Stimulated activated CD8-positive, alpha-beta memory T cell treated with anti-CD3 and anti-CD28 coated beads, Interleukin-4, amount 100 ng/mL, for 48 hours (primary cell): ENCODE measurements at regions not wholly inside any gene's neighbourhood (a gene's known extent, or its start where the extent isn't known, plus 50 kb on each side); places are given as distances from the start of the nearest gene placed in this dataset.
"Not testable (repeated sequence)": the region's sequence is repeated elsewhere in the genome, so short reads cannot be mapped to it uniquely, and the experiment has no call there.

Experiments used
- DNase-seq: peaks from one replicate; pipeline ENCODE4 v3.0.0-alpha.2; 2020

GRCh38 chr17:6373599-6373998 lies 61.3 kb downstream of the AIPL1 start:
- DNase-seq, result not testable (repeated sequence)

- DNase-seq, result no peak
These were observed 68.7 kb downstream of the AIPL1 start for GRCh38 chr17:6366221-6366666.

GRCh38 chr17:6365200-6365943 lies 69.5 kb downstream of the AIPL1 start:
- DNase-seq, result no peak

GRCh38 chr17:6361733-6362132 lies 73.2 kb downstream of the AIPL1 start:
- no peak for DNase-seq

- no peak for DNase-seq
These were observed 76.8 kb downstream of the AIPL1 start for GRCh38 chr17:6358131-6358530.

GRCh38 chr17:6356562-6356961 lies 78.4 kb downstream of the AIPL1 start:
- no peak for DNase-seq

GRCh38 chr17:6355196-6355595 lies 79.7 kb downstream of the AIPL1 start:
- no peak for DNase-seq

DNA sequence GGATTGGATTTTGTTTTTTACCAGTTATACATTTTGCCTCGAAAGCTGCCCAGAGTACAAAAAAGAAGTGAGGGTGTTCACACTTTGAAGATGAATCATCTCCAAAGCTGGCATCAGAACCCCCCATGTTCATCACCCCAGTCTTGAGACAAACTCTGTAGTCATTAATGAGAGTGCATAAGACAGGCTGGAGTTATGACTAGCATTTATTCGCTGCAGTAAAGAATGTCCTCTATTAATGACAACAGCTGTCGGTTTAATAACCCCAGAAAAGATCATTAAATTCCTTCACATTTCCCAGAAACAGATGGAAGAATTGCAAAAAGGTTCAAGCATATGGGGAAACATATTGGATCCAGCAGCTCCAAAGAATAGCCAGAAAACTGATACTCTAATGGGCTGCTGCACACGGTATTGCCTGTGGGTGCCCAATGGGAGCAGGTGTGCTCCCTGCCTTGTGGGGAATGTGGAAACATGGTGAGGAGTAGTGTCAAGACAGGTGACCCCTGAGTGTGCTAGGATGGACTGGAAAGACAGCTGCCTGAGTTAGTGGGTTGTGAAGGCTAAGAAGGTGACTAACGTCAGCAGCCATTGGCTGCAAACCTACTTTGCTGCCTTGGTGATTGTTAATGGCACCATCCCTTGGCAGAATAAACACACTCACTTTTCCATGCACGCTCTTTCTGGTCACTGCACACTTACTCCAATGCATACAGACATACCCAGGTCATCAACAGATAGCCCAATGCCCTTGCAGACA lies 81.9 kb downstream of the AIPL1 start:
- no peak for DNase-seq

GRCh38 chr17:6352016-6352415 lies 82.9 kb downstream of the AIPL1 start:
- DNase-seq, result no peak

GRCh38 chr17:6350806-6351205 lies 84.1 kb downstream of the AIPL1 start:
- DNase-seq, result no peak

GRCh38 chr17:6348891-6349290 lies 86.0 kb downstream of the AIPL1 start:
- no peak for DNase-seq

DNA sequence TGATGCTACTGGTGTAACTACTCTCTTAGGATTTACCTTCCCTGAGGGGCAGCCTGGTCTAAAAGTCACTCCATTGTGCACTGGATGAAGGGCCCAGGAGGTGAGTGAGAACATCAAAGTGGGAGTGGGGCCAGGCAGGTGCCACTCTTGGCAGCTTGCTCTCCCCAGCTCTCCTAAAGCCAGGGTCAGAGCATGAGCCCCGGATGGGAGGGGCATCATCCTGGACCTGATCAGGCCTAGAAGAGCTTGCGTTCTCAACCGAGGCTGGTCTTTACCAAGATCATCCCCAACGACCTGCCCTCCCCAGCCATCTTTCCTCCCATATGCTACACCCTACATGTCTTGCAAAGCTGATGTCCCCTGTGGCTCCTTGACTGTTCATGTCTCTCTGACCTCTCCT lies 87.1 kb downstream of the AIPL1 start:
- DNase-seq, result no peak

GRCh38 chr17:6346986-6347385 lies 87.9 kb downstream of the AIPL1 start:
- no peak for DNase-seq

DNA sequence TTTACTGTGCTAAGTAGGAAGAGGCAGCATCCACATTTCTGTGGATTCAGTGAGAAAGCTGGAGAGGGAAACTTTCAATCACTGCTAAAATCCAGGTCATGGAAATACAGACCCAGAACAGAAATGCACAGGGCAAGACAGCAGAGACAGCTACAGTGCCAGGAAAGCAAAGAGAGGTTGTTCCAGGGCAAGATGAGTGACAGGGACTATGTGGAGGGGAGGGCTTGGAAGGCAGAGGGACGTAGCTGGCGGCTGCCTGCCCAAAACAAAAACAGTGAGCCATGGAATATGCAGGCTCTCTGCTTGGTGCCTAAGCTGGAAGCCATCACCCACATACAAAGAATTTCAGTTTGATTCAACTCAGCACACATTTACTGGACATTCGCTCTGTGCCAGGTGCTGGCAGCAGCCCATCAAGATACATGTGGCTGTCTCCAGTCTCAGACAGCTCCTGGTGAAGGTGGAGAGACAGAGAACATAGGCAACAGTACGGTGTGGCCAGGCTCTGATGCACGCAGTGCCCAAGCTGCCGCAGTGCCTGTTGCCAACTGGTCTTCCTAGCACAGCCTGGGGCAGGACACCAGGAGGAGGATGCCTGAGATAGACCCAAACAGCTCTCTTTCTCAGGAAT lies 88.7 kb downstream of the AIPL1 start:
- no peak for DNase-seq

DNA sequence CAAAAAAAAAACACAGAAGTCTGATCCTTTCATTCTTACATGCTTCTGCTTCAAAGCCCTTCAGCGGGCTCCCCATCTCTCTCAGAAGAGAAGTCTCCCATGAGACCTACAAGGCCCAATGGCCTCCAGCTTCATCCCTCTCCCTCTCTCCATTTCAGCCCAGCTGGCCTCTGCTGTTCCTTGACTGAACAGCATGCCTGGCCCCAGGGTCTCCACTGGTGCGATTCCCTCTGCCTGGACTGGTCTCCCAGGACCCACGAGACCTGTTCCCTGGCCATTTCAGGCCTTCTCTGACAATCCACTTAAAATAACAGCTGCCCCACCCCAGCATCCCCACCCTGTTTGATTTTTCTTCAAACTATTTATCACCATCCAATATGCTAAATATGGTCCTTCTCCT lies 91.2 kb downstream of the AIPL1 start:
- DNase-seq, result no peak

DNA sequence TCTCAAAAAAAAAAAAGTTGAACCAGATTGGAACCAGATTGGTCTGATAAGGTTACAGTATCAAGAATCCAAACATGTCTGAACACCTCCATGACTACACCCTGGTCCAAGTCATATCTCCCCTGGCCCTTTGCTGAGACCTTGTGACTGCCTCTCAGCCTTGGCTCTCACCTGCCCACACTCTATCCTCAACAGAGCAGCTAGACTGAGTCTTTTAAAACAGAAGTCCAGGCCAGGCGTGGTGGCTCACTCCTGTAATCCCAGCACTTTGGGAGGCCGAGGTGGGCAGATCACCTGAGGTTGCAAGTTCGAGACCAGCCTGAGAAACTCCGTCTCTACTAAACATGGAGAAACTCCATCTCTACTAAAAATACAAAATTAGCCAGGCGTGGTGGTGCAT lies 91.7 kb downstream of the AIPL1 start:
- DNase-seq, result no peak

- DNase-seq, result no peak
These were observed 94.2 kb downstream of the AIPL1 start for GRCh38 chr17:6340708-6341107.

DNA sequence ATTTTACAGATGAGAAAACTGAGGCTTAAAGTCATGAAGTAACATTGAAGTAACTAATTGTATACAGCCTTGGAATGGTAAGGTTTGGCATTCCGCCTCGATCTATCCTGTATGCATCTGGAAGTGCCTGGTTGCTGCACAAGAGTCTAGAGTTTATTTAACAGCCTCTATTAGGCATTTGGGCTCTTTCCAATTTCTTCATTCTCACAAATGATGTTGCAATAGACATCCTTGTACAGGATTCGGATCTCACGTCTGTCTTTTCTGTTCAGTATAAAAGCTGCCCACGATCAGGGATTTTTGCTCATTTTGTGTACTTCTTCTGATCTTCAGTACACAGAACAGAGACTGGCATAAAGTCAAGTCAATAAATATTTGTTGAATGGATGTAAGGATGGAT lies 100.5 kb downstream of the AIPL1 start:
- DNase-seq, result no peak

- DNase-seq, result no peak
These were observed 104.0 kb downstream of the AIPL1 start for GRCh38 chr17:6330936-6331335.

- no peak for DNase-seq
These were observed 106.6 kb downstream of the AIPL1 start for GRCh38 chr17:6328279-6328678.

DNA sequence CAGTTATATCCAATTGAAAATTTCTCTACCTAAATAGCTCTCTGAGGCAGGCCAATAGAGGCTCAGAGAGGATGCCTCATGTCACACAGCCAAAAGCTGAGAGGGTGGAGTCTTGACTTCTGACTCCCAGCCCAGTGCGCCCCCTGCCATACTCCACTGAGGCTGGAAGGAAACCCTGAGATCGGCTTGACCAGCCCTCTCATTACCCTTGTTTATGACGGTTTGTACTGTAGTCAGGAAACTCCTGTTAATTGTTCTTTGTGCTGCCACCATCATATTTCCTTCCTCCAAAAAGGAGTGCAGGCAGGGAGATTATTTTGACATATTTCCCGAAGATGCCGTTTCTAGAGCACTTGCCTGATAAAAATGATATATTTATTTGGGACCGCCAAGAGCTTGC lies 107.9 kb downstream of the AIPL1 start:
- peak; percentile 25 for DNase-seq

GRCh38 chr17:6326483-6326882 lies 108.4 kb downstream of the AIPL1 start:
- no peak for DNase-seq

DNA sequence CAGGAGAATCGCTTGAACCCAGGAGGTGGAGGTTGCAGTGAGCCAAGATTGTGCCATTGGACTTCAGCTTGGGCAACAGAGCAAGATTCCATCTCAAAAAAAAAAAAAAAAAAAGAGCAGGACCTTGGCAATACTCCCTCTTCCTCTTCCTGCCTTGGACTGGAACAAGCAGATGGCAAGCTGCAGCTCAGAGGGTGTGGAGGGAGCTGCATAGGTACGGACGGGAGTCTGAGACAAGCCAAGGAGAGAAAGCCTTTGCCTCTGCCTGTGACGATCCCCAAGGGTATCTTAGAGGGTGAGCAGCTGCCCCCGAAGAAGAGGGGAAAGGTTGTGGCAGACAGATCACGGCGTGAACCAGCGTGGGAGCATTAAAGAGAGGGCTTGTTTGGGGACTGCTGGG lies 109.2 kb downstream of the AIPL1 start:
- no peak for DNase-seq

DNA sequence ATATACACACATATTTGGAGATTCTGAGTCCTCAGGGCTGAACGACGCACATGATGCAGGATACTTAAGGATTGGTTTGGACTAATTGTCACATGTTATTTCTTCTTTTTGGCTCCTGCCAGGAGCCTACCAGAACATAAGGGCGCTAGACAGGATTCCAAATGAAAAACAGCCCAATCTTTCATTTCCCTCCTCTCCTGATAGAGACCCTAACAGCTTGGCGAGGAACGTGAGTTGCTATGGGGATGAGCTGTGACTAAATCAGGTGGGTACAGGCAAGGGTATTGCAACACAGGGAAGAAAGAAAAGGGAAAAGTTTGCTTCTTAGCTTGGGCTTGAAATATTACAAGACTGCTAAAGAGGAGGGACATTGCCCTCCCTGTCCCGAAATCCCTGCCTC lies 109.9 kb downstream of the AIPL1 start:
- no peak for DNase-seq
